Skeletal muscle satellite cell (primary cell): ENCODE measurements at regions not wholly inside any gene's neighbourhood (a gene's known extent, or its start where the extent isn't known, plus 50 kb on each side); places are given as distances from the start of the nearest gene placed in this dataset.
A peak's percentile ranks its signal among the peaks of the same experiment; 100 is the strongest.

ENCODE experiments used
- H3K27me3 ChIP-seq: 2 replicates; pipeline ENCODE4 v1.7.0; 2013; ENCODE audit warnings: low read length; ENCODE audit not compliant: control insufficient read depth, insufficient read depth
- H3K36me3 ChIP-seq: 2 replicates; pipeline ENCODE4 v1.7.0; 2013; ENCODE audit warnings: mild to moderate bottlenecking, control low read depth, low read length; ENCODE audit not compliant: insufficient read depth
- H3K4me1 ChIP-seq: 2 replicates; pipeline ENCODE4 v1.7.0; 2013; ENCODE audit warnings: low read length; ENCODE audit not compliant: control insufficient read depth, insufficient read depth
- H3K4me2 ChIP-seq: 2 replicates; pipeline ENCODE4 v1.7.0; 2013; ENCODE audit warnings: mild to moderate bottlenecking, low read length
- H3K4me3 ChIP-seq: 2 replicates; pipeline ENCODE4 v1.7.0; 2013; ENCODE audit warnings: low read length
- H3K9ac ChIP-seq: 2 replicates; pipeline ENCODE4 v1.7.0; 2013; ENCODE audit warnings: mild to moderate bottlenecking, low read depth, low read length, moderate library complexity
- H3K9me3 ChIP-seq: replicated peaks from 2 replicates; pipeline ENCODE4 v1.7.0; 2013; ENCODE audit warnings: mild to moderate bottlenecking, control low read depth, low read length

DNA sequence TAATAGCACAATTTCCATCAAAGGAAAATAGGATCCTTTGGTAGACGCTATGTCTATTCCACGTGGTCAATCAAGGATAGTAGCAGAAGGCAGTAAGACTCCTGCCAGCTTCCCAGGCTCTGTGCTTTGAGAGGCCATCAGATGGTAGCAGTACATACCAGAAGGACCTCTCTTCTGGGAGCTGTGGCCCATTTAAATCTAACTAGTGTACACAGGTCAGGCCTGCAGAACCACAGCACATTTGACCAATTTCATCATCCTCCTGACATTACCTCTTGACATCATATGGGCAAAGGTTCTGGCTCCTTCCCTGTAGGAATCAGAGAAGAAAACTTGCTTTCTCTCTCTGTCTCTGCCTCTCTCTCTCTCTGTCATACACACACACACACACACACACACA lies 229.6 kb upstream of the HTR2A start:
- Histone ChIP-seq H3K9me3 (no peaks in the 10 kb centered on the region), H3K27me3 (no peaks in the 10 kb centered on the region), H3K4me1 (no peaks in the 10 kb centered on the region), H3K36me3 (no peaks in the 10 kb centered on the region), H3K4me2 (no peak overlapping the region), H3K9ac (no peak overlapping the region), H3K4me3 (no peak overlapping the region)

DNA sequence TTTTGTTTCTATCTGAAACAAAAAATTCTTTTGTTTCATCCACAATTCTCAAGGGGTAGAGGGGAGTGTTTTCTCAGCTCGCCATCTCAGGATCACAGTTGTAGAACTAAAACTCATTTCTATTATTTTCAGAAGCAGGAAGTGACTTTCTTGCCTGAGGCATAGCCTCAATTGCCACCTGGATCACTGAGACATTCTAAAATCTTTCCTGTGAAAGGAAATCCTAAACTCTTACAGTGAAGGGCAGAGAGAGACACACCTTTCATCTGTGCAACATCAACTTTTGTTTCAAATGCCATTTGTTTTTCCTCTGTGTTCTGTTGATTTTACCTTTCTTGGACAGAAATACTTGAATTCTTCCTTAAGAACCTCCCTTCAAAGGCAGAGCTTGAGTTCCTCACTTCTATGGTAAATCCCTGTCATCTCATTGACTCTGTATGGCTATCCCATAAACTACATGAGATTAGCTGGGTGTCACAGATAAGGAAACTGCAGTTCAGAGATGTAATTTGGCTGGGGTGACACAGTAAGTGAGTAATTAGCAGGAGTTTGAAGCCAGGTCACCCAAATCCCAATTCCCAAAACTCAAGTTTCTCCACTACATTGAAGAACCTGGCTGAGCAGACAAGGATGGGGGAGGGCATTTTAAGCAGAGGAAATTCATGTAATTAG lies 224.4 kb upstream of the HTR2A start:
- Histone ChIP-seq H3K4me3 (no peak overlapping the region), H3K36me3 (no peaks in the 10 kb centered on the region), H3K27me3 (no peaks in the 10 kb centered on the region), H3K9me3 (no peaks in the 10 kb centered on the region), H3K4me1 (peaks cover 11% of the 10 kb centered on the region), H3K9ac (no peak overlapping the region), H3K4me2 (no peak overlapping the region)

GRCh38 chr13:47120282-47120681 lies 223.4 kb upstream of the HTR2A start:
- Histone ChIP-seq H3K27me3 (no peaks in the 10 kb centered on the region), H3K4me2 (no peak overlapping the region), H3K9me3 (no peaks in the 10 kb centered on the region), H3K4me1 (peaks cover 11% of the 10 kb centered on the region), H3K4me3 (no peak overlapping the region), H3K36me3 (no peaks in the 10 kb centered on the region), H3K9ac (no peak overlapping the region)

GRCh38 chr13:47119575-47120235 lies 222.9 kb upstream of the HTR2A start:
- Histone ChIP-seq H3K4me1 (peaks cover 15% of the 10 kb centered on the region), H3K36me3 (no peaks in the 10 kb centered on the region), H3K9ac (no peak overlapping the region), H3K4me2 (no peak overlapping the region), H3K9me3 (no peaks in the 10 kb centered on the region), H3K4me3 (no peak overlapping the region), H3K27me3 (no peaks in the 10 kb centered on the region)

- Histone ChIP-seq H3K4me2 (peak overlapping the region; percentile 9), H3K9me3 (no peaks in the 10 kb centered on the region), H3K4me1 (peaks cover 32% of the 10 kb centered on the region), H3K9ac (peak overlapping the region; percentile 30), H3K36me3 (no peaks in the 10 kb centered on the region), H3K27me3 (no peaks in the 10 kb centered on the region), H3K4me3 (no peak overlapping the region)
Observed at GRCh38 chr13:47117268-47117667, 220.4 kb upstream of the HTR2A start.

DNA sequence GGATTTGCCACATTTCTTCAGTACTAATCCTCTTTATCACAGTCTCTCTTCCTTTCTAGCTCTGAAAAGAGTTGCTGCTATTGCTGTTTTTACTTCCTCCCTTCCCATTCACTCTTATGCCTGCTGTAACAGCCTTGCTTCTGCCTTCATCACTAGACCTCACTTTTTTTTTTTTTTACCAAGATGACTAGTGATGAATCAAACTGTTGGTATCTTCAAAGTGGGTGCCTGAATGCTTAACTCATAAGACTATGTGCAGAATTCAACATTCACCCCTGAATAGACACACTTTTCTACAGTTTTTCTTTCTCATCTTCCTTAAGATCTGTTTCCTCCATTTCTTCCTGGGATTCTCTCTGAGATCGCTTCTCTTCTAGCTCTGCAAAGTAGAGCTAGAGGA lies 217.2 kb upstream of the HTR2A start:
- peak overlapping the region; percentile 53 for H3K4me2 ChIP-seq
- peaks cover 34% of the 10 kb centered on the region for H3K4me1 ChIP-seq
- H3K9ac ChIP-seq: peak overlapping the region; percentile 32
- no peaks in the 10 kb centered on the region for H3K27me3 ChIP-seq
- no peak overlapping the region for H3K4me3 ChIP-seq
- H3K9me3 ChIP-seq: no peaks in the 10 kb centered on the region
- no peaks in the 10 kb centered on the region for H3K36me3 ChIP-seq

GRCh38 chr13:47112903-47113299 lies 216.0 kb upstream of the HTR2A start:
- Histone ChIP-seq H3K27me3 (no peaks in the 10 kb centered on the region), H3K36me3 (no peaks in the 10 kb centered on the region), H3K4me3 (no peak overlapping the region), H3K9me3 (no peaks in the 10 kb centered on the region), H3K4me1 (peaks cover 34% of the 10 kb centered on the region), H3K9ac (no peak overlapping the region), H3K4me2 (no peak overlapping the region)

GRCh38 chr13:47112205-47112902 lies 215.5 kb upstream of the HTR2A start:
- Histone ChIP-seq H3K27me3 (no peaks in the 10 kb centered on the region), H3K4me3 (no peak overlapping the region), H3K4me2 (no peak overlapping the region), H3K9me3 (no peaks in the 10 kb centered on the region), H3K36me3 (no peaks in the 10 kb centered on the region), H3K4me1 (peaks cover 28% of the 10 kb centered on the region), H3K9ac (no peak overlapping the region)

DNA sequence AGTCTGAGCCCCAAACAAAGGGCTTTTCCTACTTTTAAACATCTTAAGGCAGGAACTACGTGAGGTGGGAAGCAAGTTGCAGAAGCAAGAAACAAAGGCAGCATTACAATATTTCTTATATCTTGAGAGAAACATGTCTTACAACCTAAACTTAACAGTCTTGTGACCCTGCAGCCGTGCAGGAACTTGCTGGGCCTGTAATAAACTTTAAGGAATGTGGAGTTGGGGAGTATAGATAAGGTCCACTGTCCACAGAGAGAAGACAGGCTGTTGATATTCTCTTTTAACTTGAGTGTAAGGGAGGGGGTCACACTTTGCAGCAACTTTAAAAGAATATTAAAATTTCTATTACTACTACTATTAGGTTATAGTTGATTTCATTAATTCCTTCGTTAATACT lies 214.6 kb upstream of the HTR2A start:
- no peaks in the 10 kb centered on the region for H3K36me3 ChIP-seq
- H3K4me1 ChIP-seq: peaks cover 23% of the 10 kb centered on the region
- H3K9me3 ChIP-seq: no peaks in the 10 kb centered on the region
- no peak overlapping the region for H3K4me3 ChIP-seq
- no peaks in the 10 kb centered on the region for H3K27me3 ChIP-seq
- no peak overlapping the region for H3K9ac ChIP-seq
- no peak overlapping the region for H3K4me2 ChIP-seq

GRCh38 chr13:47110833-47111240 lies 214.0 kb upstream of the HTR2A start:
- H3K9me3 ChIP-seq: no peaks in the 10 kb centered on the region
- H3K4me1 ChIP-seq: peaks cover 23% of the 10 kb centered on the region
- H3K27me3 ChIP-seq: no peaks in the 10 kb centered on the region
- H3K9ac ChIP-seq: no peak overlapping the region
- no peaks in the 10 kb centered on the region for H3K36me3 ChIP-seq
- no peak overlapping the region for H3K4me3 ChIP-seq
- no peak overlapping the region for H3K4me2 ChIP-seq

DNA sequence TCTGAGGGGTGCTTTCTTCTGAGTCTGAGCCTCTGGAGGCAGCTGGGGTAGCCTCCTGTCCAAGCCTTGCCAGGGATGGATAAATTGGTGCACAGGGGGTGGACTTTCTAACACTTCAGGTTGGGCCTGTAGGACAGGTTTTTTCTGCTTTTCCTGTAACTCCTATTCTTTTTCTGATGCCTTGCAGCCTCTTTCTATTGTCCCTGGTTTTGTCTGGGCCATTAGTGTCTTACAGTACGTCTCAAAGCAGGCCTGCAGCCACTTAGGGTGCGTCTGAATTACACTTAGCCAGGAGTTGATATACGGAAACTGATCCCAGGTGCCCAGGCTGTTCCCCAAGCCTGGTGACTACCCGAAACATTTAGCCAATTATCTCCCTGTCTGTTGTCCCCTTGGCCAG lies 213.3 kb upstream of the HTR2A start:
- Histone ChIP-seq H3K9ac (no peak overlapping the region), H3K4me2 (no peak overlapping the region), H3K9me3 (no peaks in the 10 kb centered on the region), H3K27me3 (no peaks in the 10 kb centered on the region), H3K36me3 (no peaks in the 10 kb centered on the region), H3K4me3 (no peak overlapping the region), H3K4me1 (peaks cover 23% of the 10 kb centered on the region)
